Coronary artery (tissue), 2 donors: ENCODE measurements at regions not wholly inside any gene's neighbourhood (a gene's known extent, or its start where the extent isn't known, plus 50 kb on each side); places are given as distances from the start of the nearest gene placed in this dataset.

Experiments
- DNase-seq: peaks from one replicate; pipeline ENCODE4 v3.0.0-alpha.2; 2017; ENCODE audit warnings: low spot score
- H3K27ac ChIP-seq, 2 donors: fragments of 200-600 bp; sonication (generic); one replicate each; pipeline ENCODE4 v1.5.1; 2016 to 2019
- H3K4me3 ChIP-seq: fragments of 200-600 bp; sonication (generic); 2 replicates; pipeline ENCODE4 v1.5.1; 2016; ENCODE audit warnings: mild to moderate bottlenecking, moderate library complexity
- CTCF ChIP-seq: fragments of 200-600 bp; sonication (generic); IDR thresholded peaks from one replicate; pipeline ENCODE4 v1.5.1; 2019; ENCODE audit warnings: antibody characterized with exemption

- H3K27ac ChIP-seq: no peak overlapping the region
Observed at GRCh38 chr10:59104186-59104585, 72.3 kb upstream of the PHYHIPL start.

DNA sequence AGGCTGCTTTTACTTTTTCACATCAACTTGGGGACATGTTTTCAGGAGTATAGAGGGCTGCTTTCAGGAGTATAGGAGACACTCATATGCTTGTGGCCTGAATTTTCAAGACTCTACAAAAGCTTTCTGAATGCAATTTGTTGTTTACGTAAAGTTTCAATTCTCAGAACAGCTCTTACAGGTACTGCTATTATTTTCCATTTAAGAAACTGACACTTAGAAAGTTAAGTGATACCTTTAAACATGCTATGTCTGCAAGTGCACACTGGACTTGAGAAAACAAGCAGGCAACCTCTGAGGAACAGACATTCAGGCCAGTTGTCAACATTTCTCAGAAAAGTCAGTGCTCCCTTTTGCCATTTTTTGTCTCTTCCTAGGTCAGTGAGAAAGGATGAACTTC, 70.0 kb upstream of the PHYHIPL start:
- Histone ChIP-seq H3K27ac (no peak overlapping the region), H3K4me3 (no peak overlapping the region)
- TF ChIP-seq CTCF: no peak
- no peak for DNase-seq

More at GRCh38 chr10:59104186-59104585, 72.3 kb upstream of the PHYHIPL start:
- H3K4me3 ChIP-seq: no peak overlapping the region
- no peak for DNase-seq
- TF ChIP-seq CTCF: no peak

- TF ChIP-seq CTCF: no peak
- DNase-seq: no peak
- H3K4me3 ChIP-seq: no peak overlapping the region
- H3K27ac ChIP-seq: no peak overlapping the region
Observed at GRCh38 chr10:59107147-59107546, 69.3 kb upstream of the PHYHIPL start.

- DNase-seq: no peak
- no peak for TF ChIP-seq CTCF
- Histone ChIP-seq H3K4me3 (no peak overlapping the region), H3K27ac (no peak overlapping the region)
Observed at GRCh38 chr10:59108296-59108870, 68.1 kb upstream of the PHYHIPL start.

DNA sequence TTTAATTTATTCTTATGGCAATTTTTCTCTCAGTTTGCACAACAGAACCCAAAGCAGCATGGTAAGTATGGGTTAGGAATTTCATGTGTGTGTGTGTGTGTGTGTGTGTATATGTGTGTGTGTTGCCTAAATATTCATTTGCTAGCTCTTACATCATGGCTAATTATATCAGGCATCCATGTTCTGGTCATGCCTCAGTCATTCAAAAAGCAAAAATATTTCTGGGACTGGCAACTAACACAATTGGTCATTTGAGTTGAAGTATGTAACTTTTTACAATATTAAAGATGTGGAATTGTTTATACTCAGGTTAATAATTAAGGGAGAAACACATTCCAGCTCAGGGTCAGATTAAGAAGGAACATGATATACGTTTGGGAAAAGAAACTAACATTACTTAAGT, 67.6 kb upstream of the PHYHIPL start:
- DNase-seq: no peak
- H3K4me3 ChIP-seq: no peak overlapping the region
- no peak for TF ChIP-seq CTCF
- H3K27ac ChIP-seq: no peak overlapping the region

DNA sequence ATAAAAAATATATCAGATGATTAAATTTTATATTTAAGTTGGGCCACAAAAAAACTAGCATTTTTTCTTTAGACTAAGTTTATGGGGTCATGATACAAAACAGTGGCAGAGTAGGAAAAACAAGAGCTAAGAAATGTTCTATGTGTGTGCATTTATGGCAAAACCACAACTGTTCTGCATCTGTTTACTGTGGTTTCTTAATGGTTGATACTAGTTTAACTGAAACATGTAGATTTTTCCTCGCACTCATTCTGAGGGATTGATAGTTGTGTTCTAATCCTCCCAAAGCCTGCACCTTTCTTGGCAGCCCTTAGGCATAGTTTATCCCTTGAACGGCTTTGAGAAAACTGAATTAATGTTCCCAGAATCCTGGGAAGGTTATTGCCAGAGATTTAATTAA, 66.6 kb upstream of the PHYHIPL start:
- DNase-seq: no peak
- Histone ChIP-seq H3K4me3 (no peak overlapping the region), H3K27ac (no peak overlapping the region)
- no peak for TF ChIP-seq CTCF

DNA sequence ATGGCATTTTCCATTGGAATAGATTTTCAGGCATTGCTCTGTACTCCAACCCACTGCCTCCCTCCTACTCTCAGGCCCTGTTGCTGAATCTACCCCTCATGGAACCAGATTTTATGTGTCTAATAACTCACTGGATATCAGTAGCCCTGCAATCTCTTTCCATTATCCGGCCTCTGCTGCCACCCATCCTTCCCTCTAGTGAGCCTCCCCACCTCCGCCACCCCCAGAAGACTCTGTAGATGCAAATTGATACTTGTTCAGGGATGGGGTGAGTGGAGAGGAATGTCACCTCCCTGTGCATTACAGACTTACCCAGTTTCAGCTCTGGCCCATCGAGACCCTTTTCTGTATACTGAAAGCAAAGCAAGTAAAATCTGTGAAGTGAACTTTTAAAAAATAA, 52.3 kb upstream of the PHYHIPL start:
- DNase-seq: no peak
- Histone ChIP-seq H3K27ac (no peak overlapping the region), H3K4me3 (no peak overlapping the region)
- TF ChIP-seq CTCF: no peak
